HCT116 (cell line): ENCODE measurements at regions not wholly inside any gene's neighbourhood (a gene's known extent, or its start where the extent isn't known, plus 50 kb on each side); places are given as distances from the start of the nearest gene placed in this dataset.

ENCODE experiments used
- CBX3 ChIP-seq: IDR thresholded peaks from 2 replicates; pipeline ENCODE4 v1.6.1; 2012; ENCODE audit warnings: low read depth
- CEBPB ChIP-seq: IDR thresholded peaks from 2 replicates; pipeline ENCODE4 v1.6.1; 2012; ENCODE audit warnings: low read depth
- CTCF ChIP-seq, 3 experiments: fragments of 200-600 bp in 1 of 3; sonication (generic) in 1 of 3; IDR thresholded peaks in 2 of 3; conservative IDR thresholded peaks in 1 of 3; 2 replicates each; pipeline ENCODE4 v1.5.1; 2012 to 2017; ENCODE audit warnings: low read depth in 2 of 3, low read length in 2 of 3, antibody characterized with exemption in 1 of 3, borderline replicate concordance in 1 of 3, control low read depth in 1 of 3, mild to moderate bottlenecking in 1 of 3, mixed read lengths in 1 of 3, mixed run types in 1 of 3, moderate library complexity in 1 of 3; ENCODE audit not compliant: insufficient read depth in 1 of 3
- POLR2A ChIP-seq: IDR thresholded peaks from 2 replicates; pipeline ENCODE4 v1.7.0; 2011; ENCODE audit warnings: borderline replicate concordance; ENCODE audit not compliant: insufficient read depth, insufficient read length; ENCODE audit errors: extremely low read depth
- POLR2AphosphoS5 ChIP-seq: IDR thresholded peaks from 2 replicates; pipeline ENCODE4 v1.6.1; 2011; ENCODE audit warnings: mild to moderate bottlenecking, low read depth, low read length, moderate library complexity
- ZFX ChIP-seq: fragments of 450-650 bp; IDR thresholded peaks from 2 replicates; pipeline ENCODE4 v1.6.1; 2017
- TF ChIP-seq, protein P1 (sequence below): IDR thresholded peaks from 2 replicates; pipeline ENCODE4 v1.6.1; 2012

DNA sequence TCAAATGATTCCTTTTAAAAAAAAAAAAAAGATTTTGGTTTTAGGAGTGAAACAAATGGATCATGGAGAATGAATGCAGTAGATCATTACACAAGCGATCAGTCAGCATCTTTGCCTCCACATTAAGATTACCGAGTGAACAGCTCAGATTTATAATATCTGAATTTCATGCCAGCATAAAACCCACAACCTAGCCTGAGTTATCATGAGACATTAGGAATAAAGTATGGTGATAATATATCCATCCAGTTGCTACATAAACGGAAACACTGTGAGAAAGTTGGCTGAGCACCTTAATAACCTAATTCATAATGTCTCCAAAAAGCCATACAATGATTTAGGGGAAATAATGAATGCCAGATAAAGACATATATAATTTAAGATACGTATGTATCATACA is 553.1 kb upstream of the TUSC1 start:
- no peak for TF ChIP-seq CEBPB
- no peak for TF ChIP-seq CBX3
- no peak for TF ChIP-seq CTCF (IDR thresholded peaks at IDR 0.05 in 2 of 3, conservative IDR thresholded peaks at IDR 0.05 in 1 of 3; ENCODE audit: borderline replicate concordance in 1 of 3, insufficient read depth in 1 of 3, low read depth in 2 of 3, low read length in 2 of 3)
- TF ChIP-seq POLR2AphosphoS5, result no peak
- TF ChIP-seq, protein P1, sequence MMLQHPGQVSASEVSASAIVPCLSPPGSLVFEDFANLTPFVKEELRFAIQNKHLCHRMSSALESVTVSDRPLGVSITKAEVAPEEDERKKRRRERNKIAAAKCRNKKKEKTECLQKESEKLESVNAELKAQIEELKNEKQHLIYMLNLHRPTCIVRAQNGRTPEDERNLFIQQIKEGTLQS, result no peak
- TF ChIP-seq ZFX, result no peak
- TF ChIP-seq POLR2A, result no peak
